H1 (cell line): ENCODE measurements at regions not wholly inside any gene's neighbourhood (a gene's known extent, or its start where the extent isn't known, plus 50 kb on each side); places are given as distances from the start of the nearest gene placed in this dataset.

Experiments used
- CTCF ChIA-PET: fragments of 300-600 bp; sonication (Branson Sonifier 250); formaldehyde crosslinking; loops from one replicate; lab custom pipeline; 2021; ENCODE audit not compliant: partially characterized antibody; lab: Charles Lee
- POLR2A ChIA-PET: fragments of 300-600 bp; sonication (Branson Sonifier 250); formaldehyde crosslinking; loops from one replicate; lab custom pipeline; 2021; ENCODE audit warnings: inconsistent platforms; ENCODE audit not compliant: partially characterized antibody; lab: Charles Lee
- DNase-seq, 2 experiments: peaks; one replicate each; pipeline versions ENCODE4 v3.0.0 to v3.0.0-alpha.2; 2010 to 2022; ENCODE audit warnings: low spot score in 2 of 2, low read depth in 1 of 2, mixed read lengths in 1 of 2
- FAIRE-seq: peaks from 2 replicates; lab custom pipeline; 2011; peaks lifted over from hg19 to GRCh38; lab: Jason Lieb, UNC
- H2AFZ ChIP-seq: 2 replicates; pipeline ENCODE4 v1.8.1; 2012; ENCODE audit warnings: low read length, inconsistent platforms
- H2AK5ac ChIP-seq: 2 replicates; pipeline ENCODE4 v1.6.1; 2013; ENCODE audit warnings: low read depth, low read length
- H2BK120ac ChIP-seq: replicated peaks from 2 replicates; pipeline ENCODE3; 2013; ENCODE audit warnings: low read depth, low read length, inconsistent platforms
- H2BK12ac ChIP-seq: 2 replicates; pipeline ENCODE4 v1.6.1; 2013; ENCODE audit warnings: low read depth, low read length
- H2BK15ac ChIP-seq: 2 replicates; pipeline ENCODE4 v1.6.1; 2013; ENCODE audit warnings: low read length
- H2BK20ac ChIP-seq: 2 replicates; pipeline ENCODE4 v1.6.1; 2013; ENCODE audit warnings: low read length
- H2BK5ac ChIP-seq: 2 replicates; pipeline ENCODE4 v1.6.1; 2013; ENCODE audit warnings: low read depth, low read length
- H3K14ac ChIP-seq: 2 replicates; pipeline ENCODE4 v1.6.1; 2013; ENCODE audit warnings: inconsistent platforms; ENCODE audit not compliant: insufficient read length
- H3K18ac ChIP-seq: 2 replicates; pipeline ENCODE4 v1.6.1; 2013; ENCODE audit warnings: low read length; ENCODE audit errors: extremely low read depth
- H3K23ac ChIP-seq: 2 replicates; pipeline ENCODE4 v1.6.1; 2013; ENCODE audit warnings: inconsistent platforms; ENCODE audit not compliant: insufficient read length
- H3K23me2 ChIP-seq: 2 replicates; pipeline ENCODE4 v1.6.1; 2013; ENCODE audit warnings: low read depth, low read length
- H3K27ac ChIP-seq: 2 replicates; pipeline ENCODE4 v1.6.1; 2011; ENCODE audit warnings: low read depth, low read length, inconsistent platforms
- H3K27me3 ChIP-seq, 4 experiments: replicated peaks in 1 of 4; 1 replicate in 1 of 4; 2 replicates in 3 of 4; pipeline versions ENCODE4 v1.6.1 to v1.8.1; 2011 to 2013; ENCODE audit warnings: low read length in 3 of 4, mild to moderate bottlenecking in 3 of 4, inconsistent platforms in 2 of 4, mixed read lengths in 2 of 4, moderate library complexity in 1 of 4; ENCODE audit not compliant: control insufficient read depth in 3 of 4, insufficient read depth in 3 of 4; ENCODE audit errors: extremely low read depth in 1 of 4
- H3K36me3 ChIP-seq, 4 experiments: 2 replicates each; pipeline versions ENCODE4 v1.6.1 to v1.8.1; 2011 to 2013; ENCODE audit warnings: mild to moderate bottlenecking in 4 of 4, low read length in 3 of 4, moderate library complexity in 2 of 4, control low read depth in 1 of 4, inconsistent platforms in 1 of 4; ENCODE audit not compliant: insufficient read depth in 4 of 4, control insufficient read depth in 2 of 4
- H3K4ac ChIP-seq: replicated peaks from 2 replicates; pipeline ENCODE3; 2013; ENCODE audit warnings: low read length, low read depth, mixed read lengths, inconsistent platforms; ENCODE audit not compliant: insufficient read length
- H3K4me1 ChIP-seq, 4 experiments: replicated peaks in 1 of 4; 1 replicate in 1 of 4; 2 replicates in 3 of 4; pipeline versions ENCODE4 v1.6.1 to v1.8.1; 2011 to 2013; ENCODE audit warnings: low read length in 3 of 4, inconsistent platforms in 2 of 4, mixed read lengths in 1 of 4; ENCODE audit not compliant: insufficient read depth in 4 of 4, control insufficient read depth in 3 of 4
- H3K4me2 ChIP-seq, 2 experiments: 2 replicates each; pipeline versions ENCODE4 v1.6.1 to v1.8.1; 2011 to 2013; ENCODE audit warnings: low read depth in 2 of 2, low read length in 2 of 2, control low read depth in 1 of 2, inconsistent platforms in 1 of 2, mild to moderate bottlenecking in 1 of 2; ENCODE audit not compliant: insufficient read depth in 1 of 2
- H3K4me3 ChIP-seq, 4 experiments: fragments of 200-600, 300-600 bp in 1 of 4; sonication (generic), shearing (Covaris generic), sonication (Bioruptor Twin) in 1 of 4; 2 replicates each; pipeline versions ENCODE4 v1.5.1 to v1.8.1; 2011 to 2016; ENCODE audit warnings: low read length in 4 of 4, low read depth in 3 of 4, control low read depth in 2 of 4, inconsistent platforms in 2 of 4, mild to moderate bottlenecking in 2 of 4, mixed read lengths in 1 of 4, moderate library complexity in 1 of 4; ENCODE audit not compliant: insufficient read depth in 2 of 4; ENCODE audit errors: extremely low read depth in 1 of 4
- H3K56ac ChIP-seq: replicated peaks from 2 replicates; pipeline ENCODE3; 2013; ENCODE audit warnings: low read depth, mild to moderate bottlenecking, mixed read lengths, low read length, inconsistent platforms; ENCODE audit not compliant: insufficient read length
- H3K79me1 ChIP-seq: 2 replicates; pipeline ENCODE4 v1.6.1; 2013; ENCODE audit warnings: low read depth, low read length, control low read depth
- H3K79me2 ChIP-seq, 2 experiments: 2 replicates each; pipeline versions ENCODE4 v1.6.1 to v1.8.1; 2012 to 2013; ENCODE audit warnings: low read length in 2 of 2, mild to moderate bottlenecking in 2 of 2, inconsistent platforms in 1 of 2; ENCODE audit not compliant: insufficient read depth in 2 of 2, control insufficient read depth in 1 of 2
- H3K9ac ChIP-seq, 4 experiments: replicated peaks in 1 of 4; 1 replicate in 1 of 4; 2 replicates in 3 of 4; pipeline versions ENCODE4 v1.6.1 to v1.8.1; 2011 to 2013; ENCODE audit warnings: low read depth in 3 of 4, low read length in 3 of 4, control low read depth in 2 of 4, mild to moderate bottlenecking in 2 of 4, moderate library complexity in 2 of 4, inconsistent platforms in 1 of 4; ENCODE audit errors: extremely low read depth in 1 of 4
- H3K9me3 ChIP-seq, 2 experiments: 2 replicates each; pipeline versions ENCODE4 v1.6.1 to v1.8.1; 2012 to 2013; ENCODE audit warnings: mild to moderate bottlenecking in 2 of 2, moderate library complexity in 2 of 2, control low read depth in 1 of 2, inconsistent platforms in 1 of 2, low read depth in 1 of 2, low read length in 1 of 2, mixed read lengths in 1 of 2; ENCODE audit not compliant: insufficient read depth in 2 of 2
- H4K20me1 ChIP-seq, 2 experiments: replicated peaks in 1 of 2; 2 replicates each; pipeline versions ENCODE3 to v1.8.1; 2011 to 2013; ENCODE audit warnings: inconsistent platforms in 2 of 2, low read length in 2 of 2, mild to moderate bottlenecking in 1 of 2; ENCODE audit not compliant: insufficient read depth in 2 of 2, control insufficient read depth in 1 of 2
- H4K5ac ChIP-seq: 2 replicates; pipeline ENCODE4 v1.6.1; 2013; ENCODE audit warnings: low read length, low read depth, mixed read lengths, inconsistent platforms; ENCODE audit not compliant: insufficient read length
- H4K8ac ChIP-seq: 2 replicates; pipeline ENCODE4 v1.8.0; 2013; ENCODE audit warnings: mild to moderate bottlenecking, moderate library complexity, low read length, inconsistent platforms; ENCODE audit not compliant: insufficient read depth; ENCODE audit errors: extremely low read depth
- H4K91ac ChIP-seq: replicated peaks from 2 replicates; pipeline ENCODE3; 2013; ENCODE audit warnings: low read length, mixed read lengths, inconsistent platforms; ENCODE audit not compliant: insufficient read length
- ASH2L ChIP-seq: fragments of 200-600, 300-600 bp; sonication (generic); IDR thresholded peaks from one replicate; pipeline ENCODE4 v1.7.1; 2017; ENCODE audit warnings: low read length
- SAP30 ChIP-seq: fragments of 300-600 bp; sonication (generic); IDR thresholded peaks from 2 replicates; pipeline ENCODE4 v1.7.1; 2012; ENCODE audit warnings: low read length, moderate library complexity, mild to moderate bottlenecking, inconsistent platforms; ENCODE audit not compliant: insufficient read depth, insufficient replicate concordance
- WGBS, 2 experiments: shearing (Covaris generic) in 1 of 2; methylation state at CpG; one replicate each; pipeline versions ENCODE4 v1.1.6 to v1.1.7; 2013 to 2015; ENCODE audit warnings: low lambda C conversion rate in 2 of 2, mixed read lengths in 2 of 2, inconsistent platforms in 1 of 2, low coverage in 1 of 2, missing lambda C conversion rate in 1 of 2; ENCODE audit not compliant: insufficient replicate concordance in 2 of 2, insufficient coverage in 1 of 2, insufficient read length in 1 of 2; ENCODE audit errors: extremely low coverage in 1 of 2, missing lambda C conversion rate in 1 of 2; 5-methylcytosine and 5-hydroxymethylcytosine counted together
- TF ChIP-seq, protein P1 (sequence below): IDR thresholded peaks from 2 replicates; pipeline ENCODE4 v1.6.1; 2012; ENCODE audit warnings: inconsistent platforms

DNA sequence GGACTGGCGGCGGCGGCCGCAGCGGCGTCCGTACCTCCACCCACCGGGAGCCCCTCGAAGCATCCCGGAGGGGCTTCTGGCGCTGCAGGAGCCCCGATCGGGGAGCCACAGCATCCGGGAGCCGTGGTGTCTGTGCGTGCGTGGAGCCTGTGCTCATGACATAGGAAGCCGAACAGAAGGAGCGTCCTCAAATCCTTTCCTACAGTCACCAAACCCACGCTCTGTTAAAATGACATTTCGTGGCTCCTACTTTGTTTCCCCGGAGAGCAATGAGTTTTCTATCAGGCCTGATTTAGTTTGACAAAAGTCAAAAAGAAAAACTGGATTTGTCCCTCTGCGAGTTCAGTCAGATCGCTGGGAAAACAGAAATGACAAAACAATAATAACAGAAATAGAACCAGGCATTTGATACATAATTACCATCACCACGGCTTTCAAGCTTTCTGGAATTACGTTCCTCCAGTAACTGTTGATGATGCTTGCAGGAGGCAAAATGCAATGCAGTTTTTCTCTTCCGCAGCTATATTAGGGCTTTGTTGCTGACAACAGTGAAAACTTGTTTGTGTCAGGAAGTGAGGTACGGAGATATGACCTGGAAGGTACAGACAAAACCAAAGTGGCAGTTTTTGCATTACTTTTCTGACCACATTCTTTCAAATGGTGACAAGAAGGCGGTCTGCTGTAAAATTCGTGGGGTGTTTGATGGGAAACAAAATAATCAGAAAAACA lies 219.3 kb upstream of the MKLN1 start:
- Histone ChIP-seq H2BK120ac (peak overlapping the region; percentile 56), H4K5ac (no peak overlapping the region), H3K4me3 (peak overlapping the region; percentile 71 to 98 (median 84)), H3K14ac (no peak overlapping the region), H3K4me2 (peak overlapping the region; percentile 91 to 99), H4K8ac (peak overlapping the region; percentile 73), H3K27ac (no peak overlapping the region), H3K18ac (no peak overlapping the region; the same call in 1 of the 2 replicates), H3K36me3 (no peaks in the 10 kb centered on the region), H3K9me3 (no peaks in the 10 kb centered on the region), H2AK5ac (no peak overlapping the region), H3K27me3 (peaks cover 0 to 7% (median 5%) of the 10 kb centered on the region in 4 experiments; a peak in 6 of 7 replicates), H4K91ac (no peak overlapping the region), H3K9ac (no peak overlapping the region), H3K23me2 (peaks cover 33% of the 10 kb centered on the region; the same call in 1 of the 2 replicates), H3K79me2 (peaks cover 0 to 24% of the 10 kb centered on the region in 2 experiments; a peak in 3 of 4 replicates), H4K20me1 (peaks cover 2 to 3% of the 10 kb centered on the region in 2 experiments), H2AFZ (no peak overlapping the region), H3K4me1 (peaks cover 13 to 28% (median 21%) of the 10 kb centered on the region in 4 experiments; a peak in 6 of 7 replicates), H2BK12ac (no peak overlapping the region), H3K4ac (no peak overlapping the region), H3K56ac (no peak overlapping the region), H2BK5ac (no peak overlapping the region), H3K23ac (no peak overlapping the region), H3K79me1 (no peaks in the 10 kb centered on the region), H2BK15ac (0 out of 2 replicates have a peak overlapping the region, but pooled peaks have one; percentile 61), H2BK20ac (no peak overlapping the region)
- DNase-seq: no peak
- TF ChIP-seq ASH2L (peak; percentile 11), SAP30 (peak; percentile 22)
- TF ChIP-seq, protein P1, sequence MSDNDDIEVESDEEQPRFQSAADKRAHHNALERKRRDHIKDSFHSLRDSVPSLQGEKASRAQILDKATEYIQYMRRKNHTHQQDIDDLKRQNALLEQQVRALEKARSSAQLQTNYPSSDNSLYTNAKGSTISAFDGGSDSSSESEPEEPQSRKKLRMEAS: no peak
- ChIA-PET POLR2A (no interaction called here), CTCF (interaction anchor here (1.0 to 1.5 kb wide), 3 partner anchors 39 to 194 kb away, joined by 3 read pairs; no protein-coding TSS in a partner anchor)
- WGBS, 2 experiments: 18% methylated on average over 30 of the region's 30 CpGs; no CpG with 5 or more reads in 1 of the 2 experiments
- no peak for FAIRE-seq
